Osteocyte (in vitro differentiated cells): ENCODE measurements at regions not wholly inside any gene's neighbourhood (a gene's known extent, or its start where the extent isn't known, plus 50 kb on each side); places are given as distances from the start of the nearest gene placed in this dataset.

Experiments used
- DNase-seq: peaks from one replicate; pipeline ENCODE4 v3.0.0; 2021; ENCODE audit warnings: mixed read lengths; ENCODE audit not compliant: unreplicated experiment; ENCODE audit errors: extremely low spot score
- H3K27ac Mint-ChIP-seq: one replicate; pipeline ENCODE4 v1.8.0; 2021; ENCODE audit warnings: mild to moderate bottlenecking, mixed read lengths; ENCODE audit not compliant: unreplicated experiment
- H3K27me3 Mint-ChIP-seq: one replicate; pipeline ENCODE4 v1.8.0; 2021; ENCODE audit warnings: mixed read lengths; ENCODE audit not compliant: unreplicated experiment
- H3K36me3 Mint-ChIP-seq: one replicate; pipeline ENCODE4 v1.8.0; 2021; ENCODE audit warnings: mixed read lengths; ENCODE audit not compliant: unreplicated experiment
- H3K4me1 Mint-ChIP-seq: one replicate; pipeline ENCODE4 v1.8.0; 2021; ENCODE audit warnings: mixed read lengths; ENCODE audit not compliant: unreplicated experiment
- H3K4me3 Mint-ChIP-seq: one replicate; pipeline ENCODE4 v1.8.0; 2021; ENCODE audit warnings: mild to moderate bottlenecking, moderate library complexity, mixed read lengths; ENCODE audit not compliant: unreplicated experiment
- H3K9me3 Mint-ChIP-seq: one replicate; pipeline ENCODE4 v1.8.0; 2021; ENCODE audit warnings: mixed read lengths; ENCODE audit not compliant: unreplicated experiment
- TF ChIP-seq, protein P1 (sequence below): fragments of 200-600 bp; sonication (generic); IDR thresholded peaks from 2 replicates; pipeline ENCODE4 v1.5.0; 2021; ENCODE audit warnings: antibody characterized with exemption, mild to moderate bottlenecking, moderate library complexity

DNA sequence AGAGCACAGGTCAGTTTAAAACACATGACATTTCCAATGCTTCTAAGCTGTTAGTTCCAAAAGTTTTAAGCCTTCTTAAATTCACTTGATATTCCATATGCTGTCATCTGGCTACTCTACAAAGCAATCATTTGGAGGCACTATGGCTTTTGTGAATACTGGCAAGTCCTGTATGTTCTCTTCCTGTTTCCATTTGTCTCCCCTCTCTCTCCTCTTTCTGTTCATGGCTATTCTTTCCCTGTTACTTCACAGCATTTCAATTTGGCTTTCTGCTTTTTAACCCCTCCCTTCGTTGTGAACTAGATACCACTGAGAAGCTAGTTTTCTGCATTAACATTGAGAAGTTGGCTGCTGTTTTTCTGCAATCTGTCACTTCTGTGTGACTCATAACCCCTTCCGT, 1337.2 kb upstream of the CELF4 start:
- H3K4me3 Mint-ChIP-seq = no peak overlapping the region
- H3K4me1 Mint-ChIP-seq = no peaks in the 10 kb centered on the region
- no peaks in the 10 kb centered on the region for H3K27me3 Mint-ChIP-seq
- no peak overlapping the region for H3K27ac Mint-ChIP-seq
- H3K36me3 Mint-ChIP-seq = no peaks in the 10 kb centered on the region
- DNase-seq = no peak
- TF ChIP-seq, protein P1, sequence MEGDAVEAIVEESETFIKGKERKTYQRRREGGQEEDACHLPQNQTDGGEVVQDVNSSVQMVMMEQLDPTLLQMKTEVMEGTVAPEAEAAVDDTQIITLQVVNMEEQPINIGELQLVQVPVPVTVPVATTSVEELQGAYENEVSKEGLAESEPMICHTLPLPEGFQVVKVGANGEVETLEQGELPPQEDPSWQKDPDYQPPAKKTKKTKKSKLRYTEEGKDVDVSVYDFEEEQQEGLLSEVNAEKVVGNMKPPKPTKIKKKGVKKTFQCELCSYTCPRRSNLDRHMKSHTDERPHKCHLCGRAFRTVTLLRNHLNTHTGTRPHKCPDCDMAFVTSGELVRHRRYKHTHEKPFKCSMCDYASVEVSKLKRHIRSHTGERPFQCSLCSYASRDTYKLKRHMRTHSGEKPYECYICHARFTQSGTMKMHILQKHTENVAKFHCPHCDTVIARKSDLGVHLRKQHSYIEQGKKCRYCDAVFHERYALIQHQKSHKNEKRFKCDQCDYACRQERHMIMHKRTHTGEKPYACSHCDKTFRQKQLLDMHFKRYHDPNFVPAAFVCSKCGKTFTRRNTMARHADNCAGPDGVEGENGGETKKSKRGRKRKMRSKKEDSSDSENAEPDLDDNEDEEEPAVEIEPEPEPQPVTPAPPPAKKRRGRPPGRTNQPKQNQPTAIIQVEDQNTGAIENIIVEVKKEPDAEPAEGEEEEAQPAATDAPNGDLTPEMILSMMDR = no peak
- H3K9me3 Mint-ChIP-seq = peaks cover 3% of the 10 kb centered on the region

DNA sequence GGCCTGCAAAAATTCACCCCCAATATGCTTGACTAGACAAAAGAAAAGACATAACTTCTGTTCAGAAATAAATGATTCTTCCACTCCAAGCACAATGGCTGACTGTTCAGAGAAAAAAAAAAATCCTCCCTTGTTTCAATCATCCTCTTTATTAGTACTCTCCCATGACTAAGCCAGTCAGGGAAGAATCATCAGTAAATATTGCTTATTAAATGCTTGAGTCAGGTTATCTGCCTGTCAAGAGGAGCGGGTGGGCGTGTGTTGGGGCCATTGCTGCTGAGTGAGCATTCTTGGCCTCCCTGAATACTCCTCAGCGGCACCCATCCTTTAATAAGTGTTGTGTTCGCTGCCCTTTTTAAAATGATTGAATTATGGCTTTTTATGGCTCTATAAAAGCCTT, 1334.8 kb upstream of the CELF4 start:
- Mint-ChIP-seq H3K27ac (no peak overlapping the region), H3K27me3 (no peaks in the 10 kb centered on the region), H3K36me3 (no peaks in the 10 kb centered on the region), H3K4me1 (no peaks in the 10 kb centered on the region), H3K4me3 (no peak overlapping the region), H3K9me3 (peaks cover 3% of the 10 kb centered on the region)
- no peak for DNase-seq
- TF ChIP-seq, protein P1 = no peak

DNA sequence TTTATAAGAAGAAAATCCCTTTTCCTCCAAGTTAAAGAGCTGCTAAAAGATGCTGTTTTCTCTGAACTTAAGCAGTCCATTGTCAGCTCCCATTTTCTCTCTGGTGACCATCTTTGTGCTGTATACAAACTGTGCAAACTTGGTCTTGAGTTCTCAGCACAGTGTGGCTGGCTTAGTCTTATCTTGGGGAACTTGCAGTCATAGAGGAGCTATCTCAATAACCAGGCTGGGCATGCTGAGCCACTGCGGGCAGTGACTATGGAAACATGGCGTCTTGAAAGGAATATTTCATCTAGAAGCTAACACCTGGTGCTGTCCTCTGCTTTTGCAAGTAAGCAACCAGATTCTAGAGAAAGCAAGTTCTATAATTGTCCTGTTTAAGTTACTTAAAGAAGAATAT, 1334.4 kb upstream of the CELF4 start:
- no peaks in the 10 kb centered on the region for H3K4me1 Mint-ChIP-seq
- no peak overlapping the region for H3K27ac Mint-ChIP-seq
- no peaks in the 10 kb centered on the region for H3K36me3 Mint-ChIP-seq
- H3K9me3 Mint-ChIP-seq = peaks cover 3% of the 10 kb centered on the region
- no peaks in the 10 kb centered on the region for H3K27me3 Mint-ChIP-seq
- no peak for DNase-seq
- H3K4me3 Mint-ChIP-seq = no peak overlapping the region
- TF ChIP-seq, protein P1 = no peak

DNA sequence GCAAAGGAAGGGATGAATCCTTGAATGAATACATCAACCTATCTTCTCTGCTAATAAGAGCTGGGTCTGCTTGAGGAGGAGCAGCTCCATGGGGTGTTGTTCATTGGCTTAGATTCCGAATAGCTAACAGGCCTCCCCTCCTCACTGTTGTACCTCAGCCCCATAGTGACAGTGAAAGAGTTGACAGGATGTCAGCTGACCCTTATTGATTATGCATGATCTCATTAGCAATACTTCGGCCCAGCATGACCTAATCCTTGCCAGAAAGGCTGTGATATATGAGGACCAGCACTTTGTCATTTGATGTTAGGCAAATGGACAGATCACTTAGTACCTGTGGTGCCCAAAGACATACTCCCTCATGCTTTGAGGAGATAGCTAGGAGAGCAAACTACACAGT, 1333.7 kb upstream of the CELF4 start:
- no peaks in the 10 kb centered on the region for H3K27me3 Mint-ChIP-seq
- no peak overlapping the region for H3K27ac Mint-ChIP-seq

DNA sequence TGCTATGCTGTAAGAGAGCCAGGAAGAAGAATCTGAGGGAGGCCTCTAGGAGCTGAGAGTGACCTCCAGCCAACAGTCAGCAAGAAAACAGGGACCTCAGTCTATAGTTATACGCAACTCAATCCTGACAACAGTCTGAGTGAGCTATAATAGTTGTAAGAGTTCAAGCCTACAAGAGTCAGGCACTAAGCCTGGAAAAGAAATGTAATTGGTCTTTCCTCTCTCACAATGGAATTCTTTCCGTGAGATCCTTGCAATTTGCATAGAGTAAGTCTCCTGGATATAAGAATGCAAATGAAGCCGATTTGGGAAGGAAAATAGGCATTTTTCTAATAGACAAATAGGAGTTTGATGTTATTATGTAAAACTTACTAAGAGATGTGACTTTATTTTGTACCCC, 1332.6 kb upstream of the CELF4 start:
- TF ChIP-seq, protein P1 = no peak
- no peak for DNase-seq
- Mint-ChIP-seq H3K27me3 (no peaks in the 10 kb centered on the region), H3K4me3 (no peak overlapping the region), H3K4me1 (no peaks in the 10 kb centered on the region), H3K36me3 (no peaks in the 10 kb centered on the region), H3K27ac (no peak overlapping the region), H3K9me3 (peaks cover 17% of the 10 kb centered on the region)

More for the DNA sequence above, 1333.7 kb upstream of the CELF4 start:
- Mint-ChIP-seq H3K4me3 (no peak overlapping the region), H3K4me1 (no peaks in the 10 kb centered on the region), H3K36me3 (no peaks in the 10 kb centered on the region), H3K9me3 (peaks cover 7% of the 10 kb centered on the region)
- no peak for DNase-seq
- TF ChIP-seq, protein P1 = no peak
